ENCODE measurements at regions not wholly inside any gene's neighbourhood (a gene's known extent, or its start where the extent isn't known, plus 50 kb on each side); places are given as distances from the start of the nearest gene placed in this dataset.

- TF ChIP-seq ATF2 (IDR thresholded peaks at IDR 0.05; ENCODE audit: low read length): no peak
- TF ChIP-seq SP2 (IDR thresholded peaks at IDR 0.05; ENCODE audit: low read length): no peak
- no peak for TF ChIP-seq USF2 (IDR thresholded peaks at IDR 0.05; ENCODE audit: low read length)
- TF ChIP-seq, protein P1, sequence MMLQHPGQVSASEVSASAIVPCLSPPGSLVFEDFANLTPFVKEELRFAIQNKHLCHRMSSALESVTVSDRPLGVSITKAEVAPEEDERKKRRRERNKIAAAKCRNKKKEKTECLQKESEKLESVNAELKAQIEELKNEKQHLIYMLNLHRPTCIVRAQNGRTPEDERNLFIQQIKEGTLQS (IDR thresholded peaks at IDR 0.05; ENCODE audit: insufficient read depth, low read depth, low read length): no peak
- no peak for TF ChIP-seq SP1 (IDR thresholded peaks at IDR 0.05; ENCODE audit: low read depth, low read length)
Observed at GRCh38 chr10:117684046-117684610, 141.6 kb downstream of the EMX2 start (continued).

All from H1 (cell line).